Hepatocyte (in vitro differentiated cells): ENCODE measurements at regions not wholly inside any gene's neighbourhood (a gene's known extent, or its start where the extent isn't known, plus 50 kb on each side); places are given as distances from the start of the nearest gene placed in this dataset.

ENCODE experiments used
- DNase-seq: peaks from one replicate; pipeline ENCODE4 v3.0.0-alpha.2; 2016; ENCODE audit warnings: low spot score
- H2AFZ ChIP-seq: fragments of 200-600 bp; sonication (generic); 2 replicates; pipeline ENCODE4 v1.6.0; 2016; ENCODE audit warnings: antibody characterized with exemption, mild to moderate bottlenecking
- H3K27ac ChIP-seq: fragments of 200-600 bp; sonication (generic); 2 replicates; pipeline ENCODE4 v1.5.1; 2016; ENCODE audit warnings: mild to moderate bottlenecking
- H3K27me3 ChIP-seq: fragments of 200-600 bp; sonication (generic); 2 replicates; pipeline ENCODE4 v1.6.1; 2016
- H3K36me3 ChIP-seq: fragments of 200-600 bp; sonication (generic); replicated peaks from 2 replicates; pipeline ENCODE4 v1.5.1; 2016; ENCODE audit warnings: low read depth; ENCODE audit not compliant: insufficient read depth
- H3K4me1 ChIP-seq: fragments of 200-600 bp; sonication (generic); 2 replicates; pipeline ENCODE4 v1.5.1; 2016; ENCODE audit warnings: mild to moderate bottlenecking, moderate library complexity; ENCODE audit not compliant: insufficient read depth
- H3K4me2 ChIP-seq: fragments of 200-600 bp; sonication (generic); 2 replicates; pipeline ENCODE4 v1.6.0; 2016
- H3K4me3 ChIP-seq: fragments of 200-600 bp; sonication (generic); 2 replicates; pipeline ENCODE4 v1.5.1; 2016; ENCODE audit warnings: mild to moderate bottlenecking
- H3K79me2 ChIP-seq: fragments of 200-600 bp; sonication (generic); 2 replicates; pipeline ENCODE4 v1.6.0; 2017; ENCODE audit warnings: mild to moderate bottlenecking
- H3K9me2 ChIP-seq: fragments of 200-600 bp; sonication (generic); replicated peaks from 2 replicates; pipeline ENCODE4 v1.6.0; 2017; ENCODE audit warnings: mild to moderate bottlenecking; ENCODE audit not compliant: insufficient read depth
- H3K9me3 ChIP-seq: fragments of 200-600 bp; sonication (generic); 2 replicates; pipeline ENCODE4 v1.5.1; 2016; ENCODE audit warnings: low read depth, mild to moderate bottlenecking
- H4K20me1 ChIP-seq: fragments of 200-600 bp; sonication (generic); 2 replicates; pipeline ENCODE4 v1.6.0; 2016; ENCODE audit warnings: mild to moderate bottlenecking; ENCODE audit not compliant: insufficient read depth, poor library complexity, severe bottlenecking
- EZH2 ChIP-seq: fragments of 200-600 bp; sonication (generic); IDR thresholded peaks from 2 replicates; pipeline ENCODE4 v1.6.1; 2016; ENCODE audit warnings: antibody characterized with exemption, mild to moderate bottlenecking, borderline replicate concordance
- EZH2phosphoT487 ChIP-seq: fragments of 200-600 bp; sonication (generic); IDR thresholded peaks from one replicate; pipeline ENCODE4 v1.6.1; 2018; ENCODE audit warnings: antibody characterized with exemption, mild to moderate bottlenecking, low read depth, moderate library complexity; ENCODE audit not compliant: unreplicated experiment, severe bottlenecking
- WGBS: methylation state at CpG from one replicate; pipeline ENCODE4 v1.1.6; 2016; ENCODE audit warnings: low lambda C conversion rate; ENCODE audit errors: missing lambda C conversion rate; 5-methylcytosine and 5-hydroxymethylcytosine counted together
- TF ChIP-seq, protein P1 (sequence below): fragments of 200-600 bp; sonication (generic); IDR thresholded peaks from 2 replicates; pipeline ENCODE4 v1.5.1; 2016; ENCODE audit warnings: antibody characterized with exemption, mild to moderate bottlenecking; ENCODE audit not compliant: poor library complexity

DNA sequence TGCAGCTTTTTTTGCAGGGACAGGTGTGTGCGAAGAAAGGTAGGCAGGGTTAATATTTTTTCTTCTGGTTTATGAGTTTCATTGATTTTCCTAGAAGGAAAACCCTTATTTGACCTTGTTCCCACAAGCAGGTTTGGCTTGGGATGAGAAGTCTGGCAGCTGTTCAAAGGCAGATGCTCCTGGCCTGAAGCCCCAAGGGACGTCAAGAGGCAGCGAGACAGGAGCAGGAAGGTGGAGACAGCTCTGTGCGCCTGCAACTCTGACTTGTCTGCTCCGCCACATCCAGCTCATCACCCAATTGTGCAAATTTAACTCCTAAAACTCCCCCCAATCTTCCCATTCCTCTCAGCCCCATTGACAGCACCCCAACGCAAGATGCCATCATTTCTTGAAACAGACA lies 136.8 kb upstream of the XYLT1 start:
- Histone ChIP-seq H3K9me3 (no peaks in the 10 kb centered on the region), H3K27me3 (no peaks in the 10 kb centered on the region), H3K4me1 (no peaks in the 10 kb centered on the region), H4K20me1 (no peaks in the 10 kb centered on the region), H3K4me3 (no peak overlapping the region), H3K4me2 (no peak overlapping the region), H3K27ac (no peak overlapping the region), H3K79me2 (no peaks in the 10 kb centered on the region), H3K9me2 (no peaks in the 10 kb centered on the region), H3K36me3 (no peaks in the 10 kb centered on the region), H2AFZ (no peak overlapping the region)
- DNase-seq: no peak
- 72% methylated on average over 6 of the region's 6 CpGs for WGBS
- TF ChIP-seq EZH2phosphoT487: no peak
- TF ChIP-seq, protein P1, sequence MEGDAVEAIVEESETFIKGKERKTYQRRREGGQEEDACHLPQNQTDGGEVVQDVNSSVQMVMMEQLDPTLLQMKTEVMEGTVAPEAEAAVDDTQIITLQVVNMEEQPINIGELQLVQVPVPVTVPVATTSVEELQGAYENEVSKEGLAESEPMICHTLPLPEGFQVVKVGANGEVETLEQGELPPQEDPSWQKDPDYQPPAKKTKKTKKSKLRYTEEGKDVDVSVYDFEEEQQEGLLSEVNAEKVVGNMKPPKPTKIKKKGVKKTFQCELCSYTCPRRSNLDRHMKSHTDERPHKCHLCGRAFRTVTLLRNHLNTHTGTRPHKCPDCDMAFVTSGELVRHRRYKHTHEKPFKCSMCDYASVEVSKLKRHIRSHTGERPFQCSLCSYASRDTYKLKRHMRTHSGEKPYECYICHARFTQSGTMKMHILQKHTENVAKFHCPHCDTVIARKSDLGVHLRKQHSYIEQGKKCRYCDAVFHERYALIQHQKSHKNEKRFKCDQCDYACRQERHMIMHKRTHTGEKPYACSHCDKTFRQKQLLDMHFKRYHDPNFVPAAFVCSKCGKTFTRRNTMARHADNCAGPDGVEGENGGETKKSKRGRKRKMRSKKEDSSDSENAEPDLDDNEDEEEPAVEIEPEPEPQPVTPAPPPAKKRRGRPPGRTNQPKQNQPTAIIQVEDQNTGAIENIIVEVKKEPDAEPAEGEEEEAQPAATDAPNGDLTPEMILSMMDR: no peak
- TF ChIP-seq EZH2: no peak

DNA sequence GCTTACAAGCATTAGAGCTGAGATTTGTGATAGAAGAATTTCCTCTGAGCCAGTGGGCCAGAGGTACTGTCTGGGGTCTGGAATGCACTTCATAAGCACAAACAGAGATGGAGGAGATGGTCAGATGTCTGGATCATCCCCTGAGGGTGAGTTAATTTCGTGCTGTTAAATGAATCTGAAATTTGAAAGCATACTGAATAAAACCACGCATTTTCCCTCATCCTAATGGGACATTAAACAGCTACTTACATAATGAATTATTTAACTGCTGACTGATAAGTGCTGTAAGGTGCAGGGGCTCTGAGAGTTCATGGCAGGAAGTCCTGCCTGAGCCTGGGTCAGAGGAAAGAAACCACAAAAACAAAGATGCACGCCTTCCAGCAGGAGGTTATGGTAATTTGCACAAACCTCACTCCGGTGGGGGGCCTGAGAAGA lies 136.3 kb upstream of the XYLT1 start:
- no peaks in the 10 kb centered on the region for H3K27me3 ChIP-seq
- no peaks in the 10 kb centered on the region for H3K36me3 ChIP-seq
- no peaks in the 10 kb centered on the region for H3K9me2 ChIP-seq
- no peak for TF ChIP-seq EZH2phosphoT487
- TF ChIP-seq, protein P1: no peak
- TF ChIP-seq EZH2: no peak
- H3K4me2 ChIP-seq: no peak overlapping the region
- H3K27ac ChIP-seq: no peak overlapping the region
- no peaks in the 10 kb centered on the region for H3K9me3 ChIP-seq
- no peak overlapping the region for H2AFZ ChIP-seq
- no peak overlapping the region for H3K4me3 ChIP-seq
- no peaks in the 10 kb centered on the region for H3K4me1 ChIP-seq
- no peak for DNase-seq
- WGBS: 43% methylated on average over 4 of the region's 4 CpGs
- no peaks in the 10 kb centered on the region for H4K20me1 ChIP-seq
- H3K79me2 ChIP-seq: no peaks in the 10 kb centered on the region

DNA sequence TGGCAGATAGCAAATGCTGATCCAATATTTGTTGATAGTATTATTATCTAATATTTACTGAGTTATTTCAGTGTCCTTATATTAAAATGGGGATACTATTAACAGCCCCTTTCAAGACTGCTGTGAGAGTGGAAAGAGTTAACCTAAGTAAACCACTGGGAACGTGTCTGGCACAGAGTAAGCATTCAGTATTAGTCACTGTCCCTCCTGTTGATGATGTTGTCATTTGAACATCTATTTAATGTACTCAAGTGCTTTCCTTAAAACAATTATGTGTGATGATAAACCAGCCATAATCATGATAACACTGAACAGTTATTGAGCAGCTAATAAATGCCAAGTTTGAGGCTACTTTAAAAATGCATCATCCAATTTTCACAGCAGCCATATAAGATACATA lies 135.7 kb upstream of the XYLT1 start:
- WGBS: 4% methylated on average over 1 of the region's 1 CpG
- no peaks in the 10 kb centered on the region for H3K79me2 ChIP-seq
- TF ChIP-seq EZH2 (no peak), EZH2phosphoT487 (no peak)
- TF ChIP-seq, protein P1: no peak

DNA sequence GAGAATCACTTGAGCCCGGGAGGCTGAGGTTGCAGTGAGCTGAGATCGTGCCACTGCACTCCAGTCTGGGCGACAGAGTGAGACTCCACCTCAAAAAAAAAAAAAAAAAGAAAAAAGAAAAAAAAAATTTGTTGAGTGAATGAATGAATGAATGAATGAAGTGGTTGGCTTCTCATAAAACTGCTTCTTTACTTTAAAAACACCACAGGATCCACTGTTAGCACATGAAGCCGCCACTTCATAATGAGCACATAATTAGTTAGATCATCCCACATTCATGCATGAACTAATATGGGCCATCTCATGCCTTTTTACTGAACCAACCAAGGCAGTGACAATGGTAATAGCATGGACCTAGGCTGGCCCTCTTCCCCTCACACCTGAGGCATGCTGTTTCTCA lies 135.0 kb upstream of the XYLT1 start:
- H3K79me2 ChIP-seq: no peaks in the 10 kb centered on the region
- no peaks in the 10 kb centered on the region for H3K9me3 ChIP-seq
- H2AFZ ChIP-seq: no peak overlapping the region
- TF ChIP-seq EZH2phosphoT487: no peak
- TF ChIP-seq EZH2: no peak
- TF ChIP-seq, protein P1: no peak
- no peaks in the 10 kb centered on the region for H3K27me3 ChIP-seq
- H3K36me3 ChIP-seq: no peaks in the 10 kb centered on the region
- no peaks in the 10 kb centered on the region for H3K9me2 ChIP-seq
- H3K4me1 ChIP-seq: no peaks in the 10 kb centered on the region
- no peak overlapping the region for H3K27ac ChIP-seq
- DNase-seq: no peak
- H3K4me3 ChIP-seq: no peak overlapping the region
- 92% methylated on average over 4 of the region's 4 CpGs for WGBS
- H3K4me2 ChIP-seq: no peak overlapping the region
- no peaks in the 10 kb centered on the region for H4K20me1 ChIP-seq

More for the DNA sequence above, 135.7 kb upstream of the XYLT1 start:
- H2AFZ ChIP-seq: no peak overlapping the region
- H4K20me1 ChIP-seq: no peaks in the 10 kb centered on the region
- H3K27ac ChIP-seq: no peak overlapping the region
- H3K4me3 ChIP-seq: no peak overlapping the region
- no peaks in the 10 kb centered on the region for H3K9me2 ChIP-seq
- H3K9me3 ChIP-seq: no peaks in the 10 kb centered on the region
- no peaks in the 10 kb centered on the region for H3K4me1 ChIP-seq
- no peaks in the 10 kb centered on the region for H3K36me3 ChIP-seq
- no peaks in the 10 kb centered on the region for H3K27me3 ChIP-seq
- no peak overlapping the region for H3K4me2 ChIP-seq
- no peak for DNase-seq
